DOHH2 (cell line): ENCODE measurements at regions not wholly inside any gene's neighbourhood (a gene's known extent, or its start where the extent isn't known, plus 50 kb on each side); places are given as distances from the start of the nearest gene placed in this dataset.

ENCODE experiments used
- H3F3A ChIP-seq: fragments of 200-600 bp; sonication (generic), shearing (Covaris generic); 2 replicates; pipeline ENCODE4 v1.6.0; 2016; ENCODE audit warnings: antibody characterized with exemption, mild to moderate bottlenecking; ENCODE audit not compliant: control insufficient read depth, insufficient read depth
- H3K27ac ChIP-seq: fragments of 200-600 bp; sonication (generic); 2 replicates; pipeline ENCODE4 v1.5.1; 2014; ENCODE audit warnings: low read depth, mild to moderate bottlenecking, low read length, moderate library complexity
- H3K27me3 ChIP-seq: fragments of 200-600 bp; sonication (generic); 2 replicates; pipeline ENCODE4 v1.6.1; 2014; ENCODE audit warnings: mild to moderate bottlenecking, low read length, mixed read lengths; ENCODE audit not compliant: control insufficient read depth
- H3K36me3 ChIP-seq: fragments of 200-600 bp; sonication (generic); 2 replicates; pipeline ENCODE4 v1.6.1; 2014; ENCODE audit warnings: mild to moderate bottlenecking, low read length, moderate library complexity, mixed read lengths; ENCODE audit not compliant: control insufficient read depth
- H3K4me1 ChIP-seq: fragments of 200-600 bp; sonication (generic); 2 replicates; pipeline ENCODE4 v1.6.1; 2014; ENCODE audit warnings: mild to moderate bottlenecking, low read length, mixed read lengths; ENCODE audit not compliant: control insufficient read depth
- H3K4me2 ChIP-seq: fragments of 200-600 bp; sonication (generic); 2 replicates; pipeline ENCODE4 v1.6.0; 2014; ENCODE audit warnings: mild to moderate bottlenecking, low read length, moderate library complexity
- H3K4me3 ChIP-seq: fragments of 200-600 bp; sonication (generic); 2 replicates; pipeline ENCODE4 v1.5.1; 2014; ENCODE audit warnings: mild to moderate bottlenecking, low read length, mixed read lengths
- H3K79me2 ChIP-seq: fragments of 200-600 bp; sonication (generic); 2 replicates; pipeline ENCODE4 v1.6.1; 2014; ENCODE audit warnings: mild to moderate bottlenecking, low read length, mixed read lengths; ENCODE audit not compliant: control insufficient read depth
- H3K9me2 ChIP-seq: fragments of 200-600 bp; sonication (generic); replicated peaks from 2 replicates; pipeline ENCODE4 v1.6.1; 2014; ENCODE audit warnings: mild to moderate bottlenecking, low read length, mixed read lengths; ENCODE audit not compliant: control insufficient read depth
- H3K9me3 ChIP-seq: fragments of 200-600 bp; sonication (generic); 2 replicates; pipeline ENCODE4 v1.6.1; 2014; ENCODE audit warnings: antibody characterized with exemption, low read length, mixed read lengths; ENCODE audit not compliant: control insufficient read depth, insufficient read depth
- H4K20me1 ChIP-seq: fragments of 200-600 bp; sonication (generic); 2 replicates; pipeline ENCODE4 v1.6.0; 2014; ENCODE audit warnings: low read depth, mild to moderate bottlenecking, antibody characterized with exemption, low read length, moderate library complexity; ENCODE audit not compliant: control insufficient read depth, insufficient read depth
- CTCF ChIP-seq: fragments of 200-600 bp; sonication (generic); IDR thresholded peaks from one replicate; pipeline ENCODE4 v1.5.1; 2014; ENCODE audit warnings: antibody characterized with exemption, mild to moderate bottlenecking, low read depth, low read length; ENCODE audit not compliant: poor library complexity, severe bottlenecking
- EZH2phosphoT487 ChIP-seq: fragments of 200-600 bp; sonication (generic); IDR thresholded peaks from 2 replicates; pipeline ENCODE4 v1.6.1; 2017; ENCODE audit warnings: borderline replicate concordance, mild to moderate bottlenecking, antibody characterized with exemption, low read length, moderate library complexity, mixed read lengths

DNA sequence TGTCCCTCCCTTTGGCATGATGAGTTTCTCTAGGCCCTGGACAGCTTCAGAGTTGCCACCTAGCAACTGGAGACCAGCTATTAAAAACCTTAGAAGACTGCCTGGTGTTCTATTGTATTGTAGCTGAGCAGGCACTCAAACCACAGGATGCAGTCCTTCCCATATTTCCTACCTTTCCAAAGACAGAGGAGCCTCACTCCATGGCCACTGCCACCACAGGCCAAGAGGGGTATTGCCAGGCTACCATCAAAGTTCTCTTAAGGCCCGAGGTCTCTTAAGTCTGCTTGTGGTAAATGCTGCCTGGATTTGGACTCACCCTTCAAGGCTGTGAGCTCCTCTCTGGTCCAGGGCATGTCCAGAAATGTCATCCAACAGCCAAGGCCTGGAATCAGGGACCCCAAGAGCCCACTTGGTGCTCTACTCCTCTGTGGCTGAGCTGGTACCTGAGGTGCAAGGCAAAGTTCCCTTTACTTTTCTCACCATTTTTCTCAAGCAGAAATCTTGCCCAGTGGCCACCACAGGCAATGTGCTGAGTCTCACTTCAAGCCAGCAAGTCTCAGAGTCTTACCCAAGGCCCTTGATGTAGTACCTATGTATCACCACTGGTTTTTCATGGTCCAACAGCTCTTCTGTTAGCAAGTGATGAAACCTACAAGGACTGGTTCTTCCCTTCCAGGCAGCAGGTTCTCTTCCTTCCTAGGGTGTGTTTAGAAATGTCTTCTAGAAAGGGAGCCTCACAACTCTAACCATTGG lies 269.4 kb downstream of the AMY1C start:
- H3K79me2 ChIP-seq, result no peaks in the 10 kb centered on the region
- H3K36me3 ChIP-seq, result no peaks in the 10 kb centered on the region
- H3K27ac ChIP-seq, result no peak overlapping the region
- no peaks in the 10 kb centered on the region for H3F3A ChIP-seq
- no peak overlapping the region for H3K4me3 ChIP-seq
- H3K4me2 ChIP-seq, result no peak overlapping the region
- no peaks in the 10 kb centered on the region for H4K20me1 ChIP-seq
- TF ChIP-seq EZH2phosphoT487, result no peak
- no peak for TF ChIP-seq CTCF
- no peaks in the 10 kb centered on the region for H3K9me2 ChIP-seq
- H3K27me3 ChIP-seq, result no peaks in the 10 kb centered on the region
- no peaks in the 10 kb centered on the region for H3K4me1 ChIP-seq
- H3K9me3 ChIP-seq, result no peaks in the 10 kb centered on the region

DNA sequence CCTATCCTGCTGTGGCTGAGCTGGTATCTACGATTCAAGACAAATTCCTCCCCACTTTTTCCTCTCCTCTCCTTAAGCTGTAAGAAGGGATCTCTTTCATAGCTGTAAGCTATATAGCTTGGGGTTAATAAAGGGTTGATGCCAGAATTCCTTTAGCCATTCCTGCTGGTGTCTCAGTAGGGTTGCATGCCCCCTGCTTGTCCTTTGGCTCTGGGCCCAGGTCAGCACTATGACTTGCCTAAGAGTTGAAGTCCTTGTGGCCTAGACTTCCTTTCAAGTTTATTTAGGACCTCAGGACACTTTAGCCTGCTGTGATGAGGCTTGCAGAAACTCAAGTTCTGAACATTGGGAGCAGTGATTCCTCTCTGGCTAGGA lies 270.0 kb downstream of the AMY1C start:
- H3K27ac ChIP-seq, result no peak overlapping the region
- no peaks in the 10 kb centered on the region for H3K9me2 ChIP-seq
- no peaks in the 10 kb centered on the region for H4K20me1 ChIP-seq
- H3K4me1 ChIP-seq, result no peaks in the 10 kb centered on the region
- H3F3A ChIP-seq, result no peaks in the 10 kb centered on the region
- H3K4me3 ChIP-seq, result no peak overlapping the region
- H3K9me3 ChIP-seq, result no peaks in the 10 kb centered on the region
- no peak for TF ChIP-seq EZH2phosphoT487
- TF ChIP-seq CTCF, result no peak
- H3K4me2 ChIP-seq, result no peak overlapping the region
- no peaks in the 10 kb centered on the region for H3K27me3 ChIP-seq
- no peaks in the 10 kb centered on the region for H3K36me3 ChIP-seq
- no peaks in the 10 kb centered on the region for H3K79me2 ChIP-seq

GRCh38 chr1:104028416-104029035 lies 278.8 kb downstream of the AMY1C start:
- Histone ChIP-seq H3K4me3 (no peak overlapping the region), H4K20me1 (no peaks in the 10 kb centered on the region), H3K27ac (no peak overlapping the region), H3K36me3 (no peaks in the 10 kb centered on the region), H3F3A (no peaks in the 10 kb centered on the region), H3K9me3 (no peaks in the 10 kb centered on the region), H3K79me2 (no peaks in the 10 kb centered on the region), H3K9me2 (no peaks in the 10 kb centered on the region), H3K27me3 (no peaks in the 10 kb centered on the region), H3K4me2 (no peak overlapping the region), H3K4me1 (no peaks in the 10 kb centered on the region)
- TF ChIP-seq CTCF, result no peak
- no peak for TF ChIP-seq EZH2phosphoT487
